DND-41 (cell line): ENCODE measurements at regions not wholly inside any gene's neighbourhood (a gene's known extent, or its start where the extent isn't known, plus 50 kb on each side); places are given as distances from the start of the nearest gene placed in this dataset.

Source experiments
- EZH2 ChIP-seq: IDR thresholded peaks from 3 replicates; pipeline ENCODE4 v1.6.1; 2012; ENCODE audit warnings: borderline replicate concordance, low read depth, mild to moderate bottlenecking, moderate library complexity, low read length, inconsistent platforms; ENCODE audit not compliant: severe bottlenecking
- TF ChIP-seq, protein P1 (sequence below): IDR thresholded peaks from 2 replicates; pipeline ENCODE4 v1.5.1; 2012; ENCODE audit warnings: borderline replicate concordance, low read length, moderate library complexity, mild to moderate bottlenecking; ENCODE audit not compliant: poor library complexity, severe bottlenecking; ENCODE audit errors: extremely low read depth

DNA sequence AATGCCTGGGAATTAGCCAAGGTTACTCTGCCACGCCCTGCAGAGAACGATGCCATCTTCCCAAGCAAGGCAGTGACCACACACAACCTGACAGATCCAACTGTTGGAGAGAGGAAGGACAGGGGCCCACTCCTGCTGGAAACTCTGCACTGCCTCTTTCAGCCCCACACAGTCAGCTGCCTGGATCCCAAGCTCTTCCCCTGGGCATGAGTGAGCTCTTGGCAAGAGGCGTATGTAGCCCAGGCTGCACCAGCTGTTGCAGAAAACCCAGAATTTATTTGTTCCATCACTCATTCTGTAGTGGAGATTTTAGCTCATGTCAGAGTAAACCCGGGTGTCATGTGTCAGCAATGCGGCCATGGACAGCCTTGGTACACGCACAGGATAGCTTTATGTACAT is 135.1 kb upstream of the TRIM24 start:
- TF ChIP-seq, protein P1, sequence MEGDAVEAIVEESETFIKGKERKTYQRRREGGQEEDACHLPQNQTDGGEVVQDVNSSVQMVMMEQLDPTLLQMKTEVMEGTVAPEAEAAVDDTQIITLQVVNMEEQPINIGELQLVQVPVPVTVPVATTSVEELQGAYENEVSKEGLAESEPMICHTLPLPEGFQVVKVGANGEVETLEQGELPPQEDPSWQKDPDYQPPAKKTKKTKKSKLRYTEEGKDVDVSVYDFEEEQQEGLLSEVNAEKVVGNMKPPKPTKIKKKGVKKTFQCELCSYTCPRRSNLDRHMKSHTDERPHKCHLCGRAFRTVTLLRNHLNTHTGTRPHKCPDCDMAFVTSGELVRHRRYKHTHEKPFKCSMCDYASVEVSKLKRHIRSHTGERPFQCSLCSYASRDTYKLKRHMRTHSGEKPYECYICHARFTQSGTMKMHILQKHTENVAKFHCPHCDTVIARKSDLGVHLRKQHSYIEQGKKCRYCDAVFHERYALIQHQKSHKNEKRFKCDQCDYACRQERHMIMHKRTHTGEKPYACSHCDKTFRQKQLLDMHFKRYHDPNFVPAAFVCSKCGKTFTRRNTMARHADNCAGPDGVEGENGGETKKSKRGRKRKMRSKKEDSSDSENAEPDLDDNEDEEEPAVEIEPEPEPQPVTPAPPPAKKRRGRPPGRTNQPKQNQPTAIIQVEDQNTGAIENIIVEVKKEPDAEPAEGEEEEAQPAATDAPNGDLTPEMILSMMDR: no peak
- no peak for TF ChIP-seq EZH2
